ENCODE measurements at regions not wholly inside any gene's neighbourhood (a gene's known extent, or its start where the extent isn't known, plus 50 kb on each side); places are given as distances from the start of the nearest gene placed in this dataset.

DNA sequence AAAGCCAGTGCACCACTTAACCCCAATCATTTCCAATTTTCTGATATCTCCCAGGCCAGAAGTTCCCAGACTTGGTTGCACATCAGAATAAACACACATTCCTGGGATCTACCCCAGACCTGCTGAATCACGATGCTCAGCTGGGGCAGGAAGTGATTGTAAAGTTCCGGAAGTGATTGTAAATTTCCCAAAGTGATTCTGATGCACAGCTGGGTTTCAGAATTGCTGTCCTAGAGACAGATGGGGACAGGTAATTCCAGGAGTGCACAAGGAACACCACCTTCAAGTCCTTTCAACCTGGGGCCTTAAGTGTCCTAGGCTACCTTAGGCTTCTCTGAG is 104.2 kb upstream of the EEPD1 start:
- H2AFZ ChIP-seq (ENCODE audit: low read length), result no peak overlapping the region
- no peak overlapping the region for H3K4me2 ChIP-seq (ENCODE audit: insufficient read depth, low read length, poor library complexity, severe bottlenecking)
- H4K91ac ChIP-seq (ENCODE audit: low read depth, low read length, poor library complexity), result no peak overlapping the region
- no peak overlapping the region for H3K4ac ChIP-seq (ENCODE audit: low read length)
- no peak overlapping the region for H3K27ac ChIP-seq (replicated peaks; ENCODE audit: low read length)
- no peaks in the 10 kb centered on the region for H3K79me1 ChIP-seq (ENCODE audit: low read depth, low read length)
- no CpG with 5 or more reads among the region's 2 CpGs for WGBS, 2 donors (ENCODE audit: extremely low coverage in 2 of 2, insufficient read length in 2 of 2, insufficient replicate concordance in 1 of 2)
- H2AK5ac ChIP-seq (ENCODE audit: low read depth, low read length), result no peak overlapping the region
- H2BK5ac ChIP-seq (ENCODE audit: low read length), result peak overlapping the region; percentile 26
- H3K4me3 ChIP-seq (ENCODE audit: low read length in 2 of 2), result no peak overlapping the region
- no peak overlapping the region for H2BK12ac ChIP-seq (ENCODE audit: low read length)
- no peak overlapping the region for H2BK120ac ChIP-seq (ENCODE audit: low read depth, low read length)
- peaks cover 0 to 2% of the 10 kb centered on the region in 2 donors for H3K4me1 ChIP-seq (ENCODE audit: control insufficient read depth in 2 of 2, insufficient read depth in 1 of 2, low read depth in 1 of 2, low read length in 2 of 2)
- no peak overlapping the region for H3K9ac ChIP-seq (ENCODE audit: low read depth, low read length, poor library complexity)
- H3K9me3 ChIP-seq (replicated peaks in 1 of 2; ENCODE audit: control insufficient read depth in 2 of 2, insufficient read depth in 1 of 2, low read depth in 1 of 2, low read length in 2 of 2), result no peaks in the 10 kb centered on the region
- no peaks in the 10 kb centered on the region for H3K36me3 ChIP-seq (replicated peaks in 1 of 2; ENCODE audit: control insufficient read depth in 2 of 2, insufficient read depth in 2 of 2, low read length in 2 of 2)
- DNase-seq (ENCODE audit: low spot score), result no peak
- H3K14ac ChIP-seq (ENCODE audit: low read length), result no peak overlapping the region
- H4K8ac ChIP-seq (ENCODE audit: low read depth, low read length), result no peak overlapping the region
- H3K27me3 ChIP-seq (ENCODE audit: control insufficient read depth in 3 of 3, insufficient read depth in 3 of 3, low read depth in 1 of 3, low read length in 3 of 3), result no peaks in the 10 kb centered on the region
- no peak overlapping the region for H3K23ac ChIP-seq (ENCODE audit: low read depth, low read length, poor library complexity)
- no peak overlapping the region for H2BK15ac ChIP-seq (ENCODE audit: low read length)
- H3K18ac ChIP-seq (ENCODE audit: low read length), result peak overlapping the region; percentile 44

DNA sequence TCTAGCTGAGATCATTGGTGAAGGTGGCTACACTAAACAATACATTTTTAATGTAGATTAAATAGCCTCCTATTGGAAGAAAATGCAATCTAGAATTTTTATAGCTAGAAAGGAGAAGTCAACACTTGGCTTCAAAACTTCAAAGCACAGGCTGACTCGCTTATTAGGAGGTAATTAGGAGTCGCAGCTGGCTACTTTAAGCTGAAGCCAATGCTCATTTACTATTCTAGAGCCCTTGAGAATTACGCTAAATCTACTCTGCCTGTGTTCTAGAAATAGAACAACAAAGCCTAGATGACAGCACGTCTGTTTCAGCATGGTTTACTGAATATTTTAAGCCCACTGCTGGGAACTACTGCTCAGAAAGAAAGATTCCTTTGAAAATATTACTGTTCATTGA is 101.6 kb upstream of the EEPD1 start:
- Histone ChIP-seq H3K27me3 (ENCODE audit: control insufficient read depth in 3 of 3, insufficient read depth in 3 of 3, low read depth in 1 of 3, low read length in 3 of 3) (peaks cover 0 to 6% (median 0%) of the 10 kb centered on the region in 3 experiments), H3K9ac (ENCODE audit: low read depth, low read length, poor library complexity) (no peak overlapping the region), H3K36me3 (replicated peaks in 1 of 2; ENCODE audit: control insufficient read depth in 2 of 2, insufficient read depth in 2 of 2, low read length in 2 of 2) (no peaks in the 10 kb centered on the region), H4K8ac (ENCODE audit: low read depth, low read length) (no peak overlapping the region), H2BK5ac (ENCODE audit: low read length) (no peak overlapping the region), H3K4me2 (ENCODE audit: insufficient read depth, low read length, poor library complexity, severe bottlenecking) (no peak overlapping the region), H2AK5ac (ENCODE audit: low read depth, low read length) (no peak overlapping the region), H3K9me3 (replicated peaks in 1 of 2; ENCODE audit: control insufficient read depth in 2 of 2, insufficient read depth in 1 of 2, low read depth in 1 of 2, low read length in 2 of 2) (no peaks in the 10 kb centered on the region), H3K14ac (ENCODE audit: low read length) (no peak overlapping the region), H3K4ac (ENCODE audit: low read length) (no peak overlapping the region), H2BK12ac (ENCODE audit: low read length) (no peak overlapping the region), H3K27ac (replicated peaks; ENCODE audit: low read length) (no peak overlapping the region), H2BK15ac (ENCODE audit: low read length) (no peak overlapping the region), H3K23ac (ENCODE audit: low read depth, low read length, poor library complexity) (no peak overlapping the region), H3K18ac (ENCODE audit: low read length) (no peak overlapping the region), H3K4me1 (ENCODE audit: control insufficient read depth in 2 of 2, insufficient read depth in 1 of 2, low read depth in 1 of 2, low read length in 2 of 2) (peaks cover 0 to 2% of the 10 kb centered on the region in 2 donors), H4K91ac (ENCODE audit: low read depth, low read length, poor library complexity) (no peak overlapping the region), H2BK120ac (ENCODE audit: low read depth, low read length) (no peak overlapping the region), H3K4me3 (ENCODE audit: low read length in 2 of 2) (no peak overlapping the region), H3K79me1 (ENCODE audit: low read depth, low read length) (no peaks in the 10 kb centered on the region), H2AFZ (ENCODE audit: low read length) (no peak overlapping the region)
- no CpG with 5 or more reads among the region's 4 CpGs for WGBS, 2 donors (ENCODE audit: extremely low coverage in 2 of 2, insufficient read length in 2 of 2, insufficient replicate concordance in 1 of 2)
- no peak for DNase-seq (ENCODE audit: low spot score)

DNA sequence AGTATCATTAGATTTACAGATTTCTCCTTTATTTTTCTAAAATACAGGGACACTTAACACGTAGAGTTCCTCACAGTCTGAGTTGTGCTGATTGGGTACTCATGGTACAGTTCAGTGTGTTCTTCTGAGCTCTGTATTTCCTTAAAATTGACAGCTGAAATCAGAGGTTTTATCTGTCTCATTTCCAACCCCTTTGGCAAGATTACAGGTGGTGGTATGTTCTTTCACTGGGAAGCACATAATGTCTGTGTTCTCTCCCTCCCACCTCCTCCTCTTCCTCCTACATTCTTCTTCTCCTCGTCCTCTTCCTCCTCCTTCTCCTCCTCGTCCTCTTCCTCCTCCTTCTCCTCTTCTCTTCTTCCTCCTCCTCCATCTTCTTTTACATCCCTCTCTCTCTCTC is 99.5 kb upstream of the EEPD1 start:
- DNase-seq (ENCODE audit: low spot score), result no peak
- Histone ChIP-seq H2BK120ac (ENCODE audit: low read depth, low read length) (no peak overlapping the region), H3K14ac (ENCODE audit: low read length) (no peak overlapping the region), H2AFZ (ENCODE audit: low read length) (no peak overlapping the region), H3K36me3 (replicated peaks in 1 of 2; ENCODE audit: control insufficient read depth in 2 of 2, insufficient read depth in 2 of 2, low read length in 2 of 2) (no peaks in the 10 kb centered on the region), H4K8ac (ENCODE audit: low read depth, low read length) (no peak overlapping the region), H2BK15ac (ENCODE audit: low read length) (no peak overlapping the region), H2AK5ac (ENCODE audit: low read depth, low read length) (no peak overlapping the region), H3K4me3 (ENCODE audit: low read length in 2 of 2) (no peak overlapping the region), H3K27me3 (ENCODE audit: control insufficient read depth in 3 of 3, insufficient read depth in 3 of 3, low read depth in 1 of 3, low read length in 3 of 3) (peaks cover 0 to 9% (median 0%) of the 10 kb centered on the region in 3 experiments), H3K9ac (ENCODE audit: low read depth, low read length, poor library complexity) (no peak overlapping the region), H3K4me2 (ENCODE audit: insufficient read depth, low read length, poor library complexity, severe bottlenecking) (no peak overlapping the region), H2BK12ac (ENCODE audit: low read length) (no peak overlapping the region), H4K91ac (ENCODE audit: low read depth, low read length, poor library complexity) (no peak overlapping the region), H3K79me1 (ENCODE audit: low read depth, low read length) (no peaks in the 10 kb centered on the region), H3K27ac (replicated peaks; ENCODE audit: low read length) (no peak overlapping the region), H3K4ac (ENCODE audit: low read length) (no peak overlapping the region), H3K4me1 (ENCODE audit: control insufficient read depth in 2 of 2, insufficient read depth in 1 of 2, low read depth in 1 of 2, low read length in 2 of 2) (peaks cover 0 to 5% of the 10 kb centered on the region in 2 donors), H3K9me3 (replicated peaks in 1 of 2; ENCODE audit: control insufficient read depth in 2 of 2, insufficient read depth in 1 of 2, low read depth in 1 of 2, low read length in 2 of 2) (no peaks in the 10 kb centered on the region), H3K18ac (ENCODE audit: low read length) (no peak overlapping the region), H3K23ac (ENCODE audit: low read depth, low read length, poor library complexity) (no peak overlapping the region), H2BK5ac (ENCODE audit: low read length) (no peak overlapping the region)
- WGBS, 2 donors (ENCODE audit: extremely low coverage in 2 of 2, insufficient read length in 2 of 2, insufficient replicate concordance in 1 of 2), result no CpG with 5 or more reads among the region's 3 CpGs

DNA sequence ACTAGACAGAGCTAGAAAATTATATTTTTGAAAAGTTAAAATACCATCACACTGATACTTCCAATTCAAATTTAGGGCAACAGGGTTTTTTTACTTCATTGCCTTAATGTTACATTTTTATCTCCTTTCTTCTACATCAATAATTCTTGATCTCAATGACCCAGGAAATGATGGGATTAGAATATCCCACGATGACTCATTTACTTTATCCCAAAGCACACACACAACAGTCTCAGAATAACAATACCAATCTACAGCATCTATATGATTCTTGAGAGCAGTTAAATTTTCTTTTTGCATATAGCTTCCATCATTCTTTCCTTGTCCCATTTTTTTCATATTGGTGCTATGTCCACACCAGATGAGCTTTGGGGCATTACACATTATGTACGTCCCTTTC is 98.4 kb upstream of the EEPD1 start:
- Histone ChIP-seq H3K4me3 (ENCODE audit: low read length in 2 of 2) (no peak overlapping the region), H3K4ac (ENCODE audit: low read length) (no peak overlapping the region), H3K9ac (ENCODE audit: low read depth, low read length, poor library complexity) (no peak overlapping the region), H3K23ac (ENCODE audit: low read depth, low read length, poor library complexity) (no peak overlapping the region), H2BK120ac (ENCODE audit: low read depth, low read length) (no peak overlapping the region), H3K14ac (ENCODE audit: low read length) (no peak overlapping the region), H3K4me1 (ENCODE audit: control insufficient read depth in 2 of 2, insufficient read depth in 1 of 2, low read depth in 1 of 2, low read length in 2 of 2) (peaks cover 0 to 5% of the 10 kb centered on the region in 2 donors), H3K9me3 (replicated peaks in 1 of 2; ENCODE audit: control insufficient read depth in 2 of 2, insufficient read depth in 1 of 2, low read depth in 1 of 2, low read length in 2 of 2) (no peaks in the 10 kb centered on the region), H2AK5ac (ENCODE audit: low read depth, low read length) (no peak overlapping the region), H4K91ac (ENCODE audit: low read depth, low read length, poor library complexity) (no peak overlapping the region), H3K36me3 (replicated peaks in 1 of 2; ENCODE audit: control insufficient read depth in 2 of 2, insufficient read depth in 2 of 2, low read length in 2 of 2) (no peaks in the 10 kb centered on the region), H3K18ac (ENCODE audit: low read length) (no peak overlapping the region), H2AFZ (ENCODE audit: low read length) (no peak overlapping the region), H2BK5ac (ENCODE audit: low read length) (no peak overlapping the region), H2BK12ac (ENCODE audit: low read length) (no peak overlapping the region), H2BK15ac (ENCODE audit: low read length) (no peak overlapping the region), H3K27me3 (ENCODE audit: control insufficient read depth in 3 of 3, insufficient read depth in 3 of 3, low read depth in 1 of 3, low read length in 3 of 3) (peaks cover 0 to 9% (median 0%) of the 10 kb centered on the region in 3 experiments), H3K79me1 (ENCODE audit: low read depth, low read length) (no peaks in the 10 kb centered on the region), H3K4me2 (ENCODE audit: insufficient read depth, low read length, poor library complexity, severe bottlenecking) (no peak overlapping the region), H3K27ac (replicated peaks; ENCODE audit: low read length) (no peak overlapping the region), H4K8ac (ENCODE audit: low read depth, low read length) (no peak overlapping the region)
- DNase-seq (ENCODE audit: low spot score), result no peak
- no CpG with 5 or more reads among the region's 2 CpGs for WGBS, 2 donors (ENCODE audit: extremely low coverage in 2 of 2, insufficient read length in 2 of 2, insufficient replicate concordance in 1 of 2)
